ENCODE measurements at regions not wholly inside any gene's neighbourhood (a gene's known extent, or its start where the extent isn't known, plus 50 kb on each side); places are given as distances from the start of the nearest gene placed in this dataset.

- H3K14ac ChIP-seq (ENCODE audit: low read length) = no peak overlapping the region
- H3K4me3 ChIP-seq (ENCODE audit: low read depth, low read length) = no peak overlapping the region
- H2AK5ac ChIP-seq (ENCODE audit: low read length) = no peak overlapping the region
- H3K79me1 ChIP-seq (ENCODE audit: low read length) = peaks cover 4% of the 10 kb centered on the region
- no peak overlapping the region for H4K12ac ChIP-seq (ENCODE audit: low read depth, low read length)
- no peak overlapping the region for H4K8ac ChIP-seq (ENCODE audit: low read depth, low read length)
- H2BK5ac ChIP-seq (ENCODE audit: low read depth, low read length, poor library complexity) = no peak overlapping the region
- H2AFZ ChIP-seq (ENCODE audit: insufficient read depth, low read length, poor library complexity) = no peak overlapping the region
- H3K4me1 ChIP-seq (ENCODE audit: control insufficient read depth in 1 of 2, insufficient read depth in 2 of 2, low read length in 2 of 2) = peaks cover 4 to 11% of the 10 kb centered on the region in 2 experiments
- no peak overlapping the region for H3K4ac ChIP-seq (ENCODE audit: low read depth, low read length)
- H2BK12ac ChIP-seq (ENCODE audit: low read length) = no peak overlapping the region
- no peaks in the 10 kb centered on the region for H3K27me3 ChIP-seq (ENCODE audit: insufficient read depth, low read length)
- H3K4me2 ChIP-seq (ENCODE audit: low read length) = no peak overlapping the region
- no peak overlapping the region for H3K9ac ChIP-seq (ENCODE audit: low read length)
- no peaks in the 10 kb centered on the region for H3K36me3 ChIP-seq (ENCODE audit: control insufficient read depth in 1 of 2, insufficient read depth in 2 of 2, low read length in 2 of 2)
- no peak overlapping the region for H2BK120ac ChIP-seq (ENCODE audit: insufficient read depth, low read length, poor library complexity)
- H3K27ac ChIP-seq (ENCODE audit: low read depth, low read length) = no peak overlapping the region
- H4K91ac ChIP-seq (ENCODE audit: low read depth, low read length) = no peak overlapping the region
- H3K79me2 ChIP-seq (ENCODE audit: control insufficient read depth, insufficient read depth, low read length, poor library complexity) = no peaks in the 10 kb centered on the region
- H3K9me3 ChIP-seq (ENCODE audit: insufficient read depth, low read depth, low read length) = no peaks in the 10 kb centered on the region
- no peak overlapping the region for H3K18ac ChIP-seq (ENCODE audit: low read length)
- H3K23ac ChIP-seq (ENCODE audit: low read length) = no peak overlapping the region
- DNase-seq = no peak
Observed at GRCh38 chr14:85471156-85471555, 58.8 kb upstream of the FLRT2 start.

GRCh38 chr14:85471744-85472143 lies 58.2 kb upstream of the FLRT2 start:
- H3K4ac ChIP-seq (ENCODE audit: low read depth, low read length) = no peak overlapping the region
- no peak overlapping the region for H4K8ac ChIP-seq (ENCODE audit: low read depth, low read length)
- H4K12ac ChIP-seq (ENCODE audit: low read depth, low read length) = no peak overlapping the region
- no peak overlapping the region for H2BK5ac ChIP-seq (ENCODE audit: low read depth, low read length, poor library complexity)
- H3K27ac ChIP-seq (ENCODE audit: low read depth, low read length) = no peak overlapping the region
- peaks cover 4 to 11% of the 10 kb centered on the region in 2 experiments for H3K4me1 ChIP-seq (ENCODE audit: control insufficient read depth in 1 of 2, insufficient read depth in 2 of 2, low read length in 2 of 2)
- no peak overlapping the region for H3K4me2 ChIP-seq (ENCODE audit: low read length)
- H3K79me1 ChIP-seq (ENCODE audit: low read length) = peaks cover 4% of the 10 kb centered on the region
- H3K79me2 ChIP-seq (ENCODE audit: control insufficient read depth, insufficient read depth, low read length, poor library complexity) = no peaks in the 10 kb centered on the region
- H3K9me3 ChIP-seq (ENCODE audit: insufficient read depth, low read depth, low read length) = no peaks in the 10 kb centered on the region
- no peak overlapping the region for H2AFZ ChIP-seq (ENCODE audit: insufficient read depth, low read length, poor library complexity)
- no peak overlapping the region for H2AK5ac ChIP-seq (ENCODE audit: low read length)
- no peak overlapping the region for H3K14ac ChIP-seq (ENCODE audit: low read length)
- WGBS (ENCODE audit: extremely low coverage, insufficient coverage, insufficient read length) = no CpG with 5 or more reads among the region's 4 CpGs
- peak in 1 of 2 donors; percentile 1 for DNase-seq
- no peak overlapping the region for H3K4me3 ChIP-seq (ENCODE audit: low read depth, low read length)
- H3K36me3 ChIP-seq (ENCODE audit: control insufficient read depth in 1 of 2, insufficient read depth in 2 of 2, low read length in 2 of 2) = no peaks in the 10 kb centered on the region
- no peak overlapping the region for H4K91ac ChIP-seq (ENCODE audit: low read depth, low read length)
- H3K18ac ChIP-seq (ENCODE audit: low read length) = no peak overlapping the region
- H2BK120ac ChIP-seq (ENCODE audit: insufficient read depth, low read length, poor library complexity) = no peak overlapping the region
- H3K23ac ChIP-seq (ENCODE audit: low read length) = no peak overlapping the region
- H3K27me3 ChIP-seq (ENCODE audit: insufficient read depth, low read length) = peaks cover 3% of the 10 kb centered on the region
- H3K9ac ChIP-seq (ENCODE audit: low read length) = no peak overlapping the region
- no peak overlapping the region for H2BK12ac ChIP-seq (ENCODE audit: low read length)

GRCh38 chr14:85474431-85474830 lies 55.5 kb upstream of the FLRT2 start:
- Histone ChIP-seq H2BK12ac (ENCODE audit: low read length) (no peak overlapping the region), H3K4me1 (ENCODE audit: control insufficient read depth in 1 of 2, insufficient read depth in 2 of 2, low read length in 2 of 2) (peaks cover 0 to 4% of the 10 kb centered on the region in 2 experiments), H3K36me3 (ENCODE audit: control insufficient read depth in 1 of 2, insufficient read depth in 2 of 2, low read length in 2 of 2) (no peaks in the 10 kb centered on the region), H3K14ac (ENCODE audit: low read length) (no peak overlapping the region), H3K23ac (ENCODE audit: low read length) (no peak overlapping the region), H3K4me2 (ENCODE audit: low read length) (no peak overlapping the region), H3K79me2 (ENCODE audit: control insufficient read depth, insufficient read depth, low read length, poor library complexity) (no peaks in the 10 kb centered on the region), H3K79me1 (ENCODE audit: low read length) (no peaks in the 10 kb centered on the region), H3K4me3 (ENCODE audit: low read depth, low read length) (no peak overlapping the region), H4K8ac (ENCODE audit: low read depth, low read length) (no peak overlapping the region), H4K12ac (ENCODE audit: low read depth, low read length) (no peak overlapping the region), H3K9me3 (ENCODE audit: insufficient read depth, low read depth, low read length) (no peaks in the 10 kb centered on the region), H3K27ac (ENCODE audit: low read depth, low read length) (no peak overlapping the region), H2AFZ (ENCODE audit: insufficient read depth, low read length, poor library complexity) (no peak overlapping the region), H3K18ac (ENCODE audit: low read length) (no peak overlapping the region), H3K9ac (ENCODE audit: low read length) (no peak overlapping the region), H2AK5ac (ENCODE audit: low read length) (no peak overlapping the region), H2BK120ac (ENCODE audit: insufficient read depth, low read length, poor library complexity) (no peak overlapping the region), H4K91ac (ENCODE audit: low read depth, low read length) (no peak overlapping the region), H2BK5ac (ENCODE audit: low read depth, low read length, poor library complexity) (no peak overlapping the region), H3K27me3 (ENCODE audit: insufficient read depth, low read length) (peaks cover 3% of the 10 kb centered on the region), H3K4ac (ENCODE audit: low read depth, low read length) (no peak overlapping the region)
- WGBS (ENCODE audit: extremely low coverage, insufficient coverage, insufficient read length) = no CpG with 5 or more reads among the region's 2 CpGs
- no peak for DNase-seq

- Histone ChIP-seq H3K27me3 (ENCODE audit: insufficient read depth, low read length) (peaks cover 3% of the 10 kb centered on the region), H3K4ac (ENCODE audit: low read depth, low read length) (no peak overlapping the region), H3K4me1 (ENCODE audit: control insufficient read depth in 1 of 2, insufficient read depth in 2 of 2, low read length in 2 of 2) (peaks cover 0 to 4% of the 10 kb centered on the region in 2 experiments), H4K91ac (ENCODE audit: low read depth, low read length) (no peak overlapping the region), H3K36me3 (ENCODE audit: control insufficient read depth in 1 of 2, insufficient read depth in 2 of 2, low read length in 2 of 2) (no peaks in the 10 kb centered on the region), H3K79me1 (ENCODE audit: low read length) (no peaks in the 10 kb centered on the region), H3K79me2 (ENCODE audit: control insufficient read depth, insufficient read depth, low read length, poor library complexity) (no peaks in the 10 kb centered on the region), H2AK5ac (ENCODE audit: low read length) (no peak overlapping the region), H3K9ac (ENCODE audit: low read length) (no peak overlapping the region), H3K9me3 (ENCODE audit: insufficient read depth, low read depth, low read length) (no peaks in the 10 kb centered on the region), H3K18ac (ENCODE audit: low read length) (no peak overlapping the region), H3K23ac (ENCODE audit: low read length) (no peak overlapping the region), H3K4me3 (ENCODE audit: low read depth, low read length) (no peak overlapping the region), H3K14ac (ENCODE audit: low read length) (no peak overlapping the region), H2AFZ (ENCODE audit: insufficient read depth, low read length, poor library complexity) (no peak overlapping the region), H3K4me2 (ENCODE audit: low read length) (no peak overlapping the region), H4K8ac (ENCODE audit: low read depth, low read length) (no peak overlapping the region), H2BK12ac (ENCODE audit: low read length) (no peak overlapping the region), H2BK120ac (ENCODE audit: insufficient read depth, low read length, poor library complexity) (no peak overlapping the region), H3K27ac (ENCODE audit: low read depth, low read length) (no peak overlapping the region), H4K12ac (ENCODE audit: low read depth, low read length) (no peak overlapping the region), H2BK5ac (ENCODE audit: low read depth, low read length, poor library complexity) (no peak overlapping the region)
- WGBS (ENCODE audit: extremely low coverage, insufficient coverage, insufficient read length) = no CpG with 5 or more reads among the region's 3 CpGs
- no peak for DNase-seq
Observed at GRCh38 chr14:85475113-85475512, 54.8 kb upstream of the FLRT2 start.
